Tibial artery (tissue), 4 donors: ENCODE measurements at regions not wholly inside any gene's neighbourhood (a gene's known extent, or its start where the extent isn't known, plus 50 kb on each side); places are given as distances from the start of the nearest gene placed in this dataset.

Experiments used
- DNase-seq, 2 donors: peaks; one replicate each; pipeline ENCODE4 v3.0.0-alpha.2; 2019
- H3K27ac ChIP-seq, 2 donors: fragments of 200-600 bp; sonication (generic) in 1 of 2; 1 replicate in 1 of 2; 2 replicates in 1 of 2; pipeline ENCODE4 v1.5.1; 2018 to 2019; ENCODE audit warnings: mild to moderate bottlenecking in 1 of 2
- H3K27me3 ChIP-seq, 2 donors: fragments of 200-600 bp; sonication (generic) in 1 of 2; one replicate each; pipeline versions ENCODE4 v1.5.1 to v1.6.0; 2016 to 2019
- H3K36me3 ChIP-seq, 3 donors: fragments of 200-600 bp; sonication (generic) in 2 of 3; one replicate each; pipeline ENCODE4 v1.5.1; 2016 to 2019; ENCODE audit warnings: mild to moderate bottlenecking in 2 of 3
- H3K4me1 ChIP-seq, 4 donors: fragments of 200-600 bp; sonication (generic) in 2 of 4; 1 replicate in 3 of 4; 2 replicates in 1 of 4; pipeline ENCODE4 v1.5.1; 2016 to 2019
- H3K4me3 ChIP-seq, 2 donors: fragments of 200-600 bp; sonication (generic) in 1 of 2; 1 replicate in 1 of 2; 2 replicates in 1 of 2; pipeline ENCODE4 v1.5.1; 2018 to 2019; ENCODE audit warnings: mild to moderate bottlenecking in 2 of 2
- H3K9me3 ChIP-seq, 3 donors: fragments of 200-600 bp; sonication (generic) in 1 of 3; one replicate each; pipeline ENCODE4 v1.5.1; 2016 to 2019
- intact Hi-C: fragments of 100-400 bp; cut with DNase I; formaldehyde crosslinking; loops from one replicate; pipeline ENCODE4 v1.15.0; 2023; ENCODE audit warnings: low total_unique reads
- TF ChIP-seq, protein P1 (sequence below), 2 experiments: fragments of 200-600 bp in 1 of 2; fragments of 450-650 bp in 1 of 2; IDR thresholded peaks; one replicate each; pipeline ENCODE4 v1.5.1; 2017 to 2019; ENCODE audit warnings: antibody characterized with exemption in 2 of 2, mild to moderate bottlenecking in 1 of 2, moderate library complexity in 1 of 2

DNA sequence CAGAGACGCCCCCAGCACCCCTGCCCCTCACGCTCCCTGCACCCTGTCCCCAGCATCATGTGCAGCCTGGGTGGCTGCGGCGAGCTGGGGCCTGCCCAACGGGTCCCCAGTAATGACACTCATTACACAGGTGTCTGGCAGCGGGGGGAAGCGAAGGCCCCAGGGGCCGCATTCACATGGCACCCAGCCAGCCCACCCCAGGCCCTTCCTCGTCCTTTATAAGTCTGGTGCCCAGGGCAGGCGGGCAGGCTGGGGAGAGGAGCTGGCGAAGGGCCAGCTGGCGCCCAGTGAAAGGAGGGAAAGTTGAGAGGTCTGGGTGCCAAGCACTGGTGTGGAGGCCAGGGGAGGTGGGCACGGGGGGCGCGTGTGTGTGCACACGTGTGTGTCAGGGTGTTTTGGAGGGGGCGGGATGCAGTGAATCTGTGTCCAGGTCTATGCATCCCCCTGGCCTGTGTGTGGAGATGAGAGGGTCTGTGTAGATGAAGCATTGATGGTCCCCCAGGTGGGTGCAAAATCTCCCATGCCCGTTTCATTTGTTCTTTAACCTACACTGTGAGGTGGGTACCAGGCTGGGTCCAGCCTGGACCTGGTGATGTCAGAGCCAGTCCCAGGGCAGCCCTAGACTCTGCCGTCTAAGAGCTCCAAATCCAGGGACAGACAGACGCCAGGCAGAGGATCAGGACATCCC lies 105.3 kb downstream of the CEBPB start:
- intact Hi-C loops = no loop called here
- H3K4me1 ChIP-seq = peaks cover 15 to 32% (median 24%) of the 10 kb centered on the region in 4 donors
- peak overlapping the region; percentile 79 to 84 for H3K27ac ChIP-seq
- no peak overlapping the region for H3K4me3 ChIP-seq
- TF ChIP-seq, protein P1, sequence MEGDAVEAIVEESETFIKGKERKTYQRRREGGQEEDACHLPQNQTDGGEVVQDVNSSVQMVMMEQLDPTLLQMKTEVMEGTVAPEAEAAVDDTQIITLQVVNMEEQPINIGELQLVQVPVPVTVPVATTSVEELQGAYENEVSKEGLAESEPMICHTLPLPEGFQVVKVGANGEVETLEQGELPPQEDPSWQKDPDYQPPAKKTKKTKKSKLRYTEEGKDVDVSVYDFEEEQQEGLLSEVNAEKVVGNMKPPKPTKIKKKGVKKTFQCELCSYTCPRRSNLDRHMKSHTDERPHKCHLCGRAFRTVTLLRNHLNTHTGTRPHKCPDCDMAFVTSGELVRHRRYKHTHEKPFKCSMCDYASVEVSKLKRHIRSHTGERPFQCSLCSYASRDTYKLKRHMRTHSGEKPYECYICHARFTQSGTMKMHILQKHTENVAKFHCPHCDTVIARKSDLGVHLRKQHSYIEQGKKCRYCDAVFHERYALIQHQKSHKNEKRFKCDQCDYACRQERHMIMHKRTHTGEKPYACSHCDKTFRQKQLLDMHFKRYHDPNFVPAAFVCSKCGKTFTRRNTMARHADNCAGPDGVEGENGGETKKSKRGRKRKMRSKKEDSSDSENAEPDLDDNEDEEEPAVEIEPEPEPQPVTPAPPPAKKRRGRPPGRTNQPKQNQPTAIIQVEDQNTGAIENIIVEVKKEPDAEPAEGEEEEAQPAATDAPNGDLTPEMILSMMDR (IDR thresholded peaks at IDR 0.05) = no peak
- no peak for DNase-seq
- no peaks in the 10 kb centered on the region for H3K9me3 ChIP-seq
- no peaks in the 10 kb centered on the region for H3K27me3 ChIP-seq
- H3K36me3 ChIP-seq = no peaks in the 10 kb centered on the region

DNA sequence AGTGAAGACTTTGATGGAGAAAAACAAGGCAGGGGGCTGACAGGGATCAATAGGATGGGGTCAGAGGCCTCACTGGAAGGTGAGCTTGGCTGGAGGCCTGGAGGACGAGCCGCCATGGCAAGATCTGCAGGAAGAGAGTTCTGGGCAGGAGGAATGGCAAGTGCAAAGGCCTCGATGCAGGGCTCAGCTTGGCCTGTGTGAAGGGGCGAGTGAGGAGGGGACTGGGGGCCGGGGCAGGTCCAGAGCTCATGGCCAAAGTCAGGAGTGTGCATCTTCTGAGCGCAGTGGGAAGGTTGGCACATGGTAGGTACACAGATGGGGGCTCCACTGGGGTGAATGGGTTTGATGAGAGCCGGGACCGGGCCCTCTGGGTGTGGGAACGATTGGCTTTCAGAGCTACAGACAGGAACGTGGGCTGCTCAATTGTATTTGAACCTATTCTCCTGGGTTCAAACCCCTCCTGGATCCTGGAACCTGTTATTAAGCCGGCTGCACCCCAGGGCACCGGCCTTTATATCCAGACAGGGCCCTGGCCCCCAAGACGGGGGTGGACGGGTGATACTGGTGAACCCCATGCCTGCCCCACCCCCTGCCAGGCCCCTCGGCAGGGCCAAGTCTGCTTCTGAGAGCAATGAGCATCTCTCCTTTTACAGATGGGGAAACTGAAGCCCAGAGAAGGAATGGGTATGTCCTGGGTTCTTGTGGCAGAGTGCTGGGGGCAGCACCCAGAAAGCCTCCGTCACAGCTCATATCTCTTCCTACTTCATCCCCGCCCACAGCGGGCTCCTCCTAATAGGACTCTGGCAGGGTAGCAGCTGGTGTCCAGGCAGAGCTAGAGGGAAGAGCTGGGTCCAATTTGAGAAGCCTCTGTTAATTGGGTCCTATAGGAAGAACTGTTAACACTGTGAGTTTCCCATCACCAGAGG lies 106.1 kb downstream of the CEBPB start:
- TF ChIP-seq, protein P1 (IDR thresholded peaks at IDR 0.05) = no peak
- Histone ChIP-seq H3K9me3 (no peaks in the 10 kb centered on the region), H3K36me3 (no peaks in the 10 kb centered on the region), H3K27me3 (no peaks in the 10 kb centered on the region), H3K27ac (peak overlapping the region; percentile 79 to 84), H3K4me3 (no peak overlapping the region), H3K4me1 (peaks cover 14 to 24% (median 16%) of the 10 kb centered on the region in 4 donors)
- DNase-seq = peak in 1 of 2 donors; percentile 65
- intact Hi-C loops = no loop called here

DNA sequence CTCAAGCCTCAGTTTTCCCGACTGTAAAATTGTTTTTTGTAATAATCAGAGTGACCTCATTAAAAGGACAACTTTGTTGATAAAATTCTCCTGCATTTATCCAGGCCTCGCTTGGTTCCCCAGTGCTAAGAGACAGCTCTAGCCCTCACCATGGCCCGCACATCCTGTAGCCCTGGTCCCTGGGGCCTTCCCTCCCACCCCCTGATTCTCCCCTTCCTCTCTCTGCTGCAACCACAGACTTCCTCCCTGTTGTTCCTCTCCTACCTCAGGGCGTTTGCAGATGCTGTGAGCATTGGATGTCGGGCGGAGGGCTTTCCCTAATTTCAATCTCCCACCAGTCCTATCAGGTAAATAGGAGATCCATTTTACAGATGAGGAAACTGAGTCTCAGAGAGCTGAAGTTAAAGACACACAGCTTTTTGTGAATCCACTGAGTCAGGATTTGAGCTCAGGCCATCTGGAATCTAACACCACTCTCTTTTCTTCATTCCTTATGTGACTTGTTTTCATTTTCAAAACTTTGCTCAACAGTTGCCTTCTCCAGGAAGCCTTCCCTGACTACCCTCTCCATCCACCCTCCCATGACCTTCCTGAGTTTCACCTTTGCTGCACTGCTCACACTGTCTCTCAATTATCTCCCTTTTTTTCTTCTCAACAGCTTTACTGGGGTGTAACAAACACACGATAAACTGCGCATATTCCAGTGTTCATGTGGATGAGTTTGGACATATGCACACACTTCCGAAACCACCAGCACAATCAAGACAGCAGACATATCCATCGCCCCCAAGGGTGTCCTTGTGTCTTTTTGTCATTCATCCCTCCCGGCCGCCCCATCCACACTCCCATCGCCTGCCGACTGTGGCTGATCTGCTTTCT lies 107.1 kb downstream of the CEBPB start:
- TF ChIP-seq, protein P1 (IDR thresholded peaks at IDR 0.05) = no peak
- Histone ChIP-seq H3K27ac (peak overlapping the region; percentile 79 to 84), H3K4me3 (no peak overlapping the region), H3K9me3 (peaks cover 0 to 3% (median 0%) of the 10 kb centered on the region in 3 donors), H3K27me3 (no peaks in the 10 kb centered on the region), H3K36me3 (no peaks in the 10 kb centered on the region), H3K4me1 (peaks cover 4 to 21% (median 6%) of the 10 kb centered on the region in 4 donors)
- intact Hi-C loops = no loop called here
- no peak for DNase-seq

DNA sequence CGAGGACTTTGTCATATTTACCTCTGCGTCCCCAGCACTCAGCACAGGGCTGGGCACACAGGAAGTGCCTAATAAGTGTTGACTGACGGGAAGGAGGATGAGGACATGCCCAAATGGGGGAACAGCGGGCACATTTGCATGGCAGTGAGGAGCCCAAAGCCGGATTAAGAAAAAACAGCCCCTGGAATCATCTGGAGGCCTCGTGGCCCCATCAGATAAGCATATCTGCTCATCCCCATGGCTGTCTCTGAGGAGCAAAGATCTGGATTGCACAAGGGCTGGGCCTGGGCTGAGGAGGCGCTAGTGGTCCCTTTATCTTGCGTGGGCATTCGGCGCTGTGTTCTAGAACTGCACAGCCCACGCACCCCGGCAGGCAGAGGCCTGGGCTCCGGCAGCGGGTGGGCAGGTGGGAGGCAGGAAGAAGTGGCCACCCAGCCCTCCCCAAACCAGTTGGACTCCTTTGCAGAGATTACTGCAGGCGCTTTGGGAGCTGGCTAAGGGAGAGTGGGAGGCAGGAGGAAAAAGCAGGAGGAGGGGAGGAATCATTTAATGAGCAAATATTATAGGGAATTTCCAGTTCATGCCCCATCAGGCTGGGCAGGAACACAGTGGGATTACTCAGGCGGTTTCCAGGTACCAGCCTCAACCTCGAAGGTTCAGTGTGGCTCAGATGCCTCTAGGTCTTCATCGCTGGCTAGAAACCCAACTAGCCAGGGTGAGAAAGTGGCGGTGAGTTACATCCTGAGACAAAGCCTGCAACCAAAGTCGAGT lies 108.1 kb downstream of the CEBPB start:
- H3K9me3 ChIP-seq = peaks cover 0 to 3% (median 0%) of the 10 kb centered on the region in 3 donors
- no peak overlapping the region for H3K27ac ChIP-seq
- intact Hi-C loops = no loop called here
- no peak for DNase-seq
- H3K27me3 ChIP-seq = no peaks in the 10 kb centered on the region
- TF ChIP-seq, protein P1 (IDR thresholded peaks at IDR 0.05) = no peak
- H3K4me3 ChIP-seq = no peak overlapping the region
- peaks cover 0 to 23% (median 8%) of the 10 kb centered on the region in 4 donors for H3K4me1 ChIP-seq
- no peaks in the 10 kb centered on the region for H3K36me3 ChIP-seq

DNA sequence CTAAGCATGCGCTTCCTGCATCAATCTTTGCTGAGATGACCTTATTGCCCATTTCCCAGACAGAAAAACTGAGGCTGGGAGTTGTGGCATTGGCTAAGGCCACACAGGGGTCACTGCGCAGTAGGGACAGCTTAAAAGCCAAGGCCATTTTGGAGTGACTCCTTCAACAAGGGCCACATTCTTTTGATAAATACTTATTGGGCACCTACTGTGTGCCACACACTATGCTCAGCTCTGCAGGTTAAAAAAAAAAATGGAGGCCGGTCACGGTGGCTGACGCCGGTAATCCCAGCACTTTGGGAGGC lies 108.6 kb downstream of the CEBPB start:
- H3K4me3 ChIP-seq = no peak overlapping the region
- intact Hi-C loops = no loop called here
- H3K4me1 ChIP-seq = peaks cover 0 to 29% (median 13%) of the 10 kb centered on the region in 4 donors
- no peak overlapping the region for H3K27ac ChIP-seq
- TF ChIP-seq, protein P1 (IDR thresholded peaks at IDR 0.05) = no peak
- H3K27me3 ChIP-seq = no peaks in the 10 kb centered on the region
- no peaks in the 10 kb centered on the region for H3K36me3 ChIP-seq
- no peak for DNase-seq
- peaks cover 0 to 3% (median 0%) of the 10 kb centered on the region in 3 donors for H3K9me3 ChIP-seq
